PC-9 (cell line): ENCODE measurements at regions not wholly inside any gene's neighbourhood (a gene's known extent, or its start where the extent isn't known, plus 50 kb on each side); places are given as distances from the start of the nearest gene placed in this dataset.

ENCODE experiments used
- BruUV-seq: library from RNA; stranded (reverse); fragments of 400-500 nt; replicated peaks from 2 replicates; lab custom pipeline; 2021; lab: Mats Ljungman, UMichigan
- CTCF ChIA-PET: fragments of 300-600 bp; sonication (Branson Sonifier 250); formaldehyde crosslinking; loops from one replicate; lab custom pipeline; 2022; ENCODE audit warnings: antibody characterized with exemption; lab: Charles Lee
- POLR2A ChIA-PET: fragments of 300-600 bp; sonication (Branson Sonifier 250); formaldehyde crosslinking; loops from one replicate; lab custom pipeline; 2022; ENCODE audit warnings: antibody characterized with exemption; ENCODE audit not compliant: unreplicated experiment; lab: Charles Lee
- DNase-seq, 2 experiments: peaks; one replicate each; pipeline versions ENCODE4 v3.0.0 to v3.0.0-alpha.2; 2015 to 2022; ENCODE audit warnings: mixed read lengths in 1 of 2
- H2AFZ ChIP-seq: fragments of 200-600 bp; sonication (generic); 2 replicates; pipeline ENCODE4 v1.8.1; 2017; ENCODE audit warnings: antibody characterized with exemption
- H3F3A ChIP-seq: fragments of 200-600 bp; sonication (generic); 2 replicates; pipeline ENCODE4 v1.8.1; 2017; ENCODE audit warnings: antibody characterized with exemption, mild to moderate bottlenecking, low read depth; ENCODE audit not compliant: insufficient read depth
- H3K27ac ChIP-seq: fragments of 200-600 bp; sonication (generic); 2 replicates; pipeline ENCODE4 v1.6.1; 2016; ENCODE audit warnings: mixed run types
- H3K27me3 ChIP-seq: fragments of 200-600 bp; sonication (generic); 2 replicates; pipeline ENCODE4 v1.6.1; 2016; ENCODE audit warnings: low read depth, mixed run types; ENCODE audit not compliant: insufficient read depth
- H3K36me3 ChIP-seq: fragments of 200-600 bp; sonication (generic); 2 replicates; pipeline ENCODE4 v1.6.1; 2016; ENCODE audit warnings: low read depth, mixed run types
- H3K4me1 ChIP-seq: fragments of 200-600 bp; sonication (generic); replicated peaks from 2 replicates; pipeline ENCODE4 v1.6.1; 2016; ENCODE audit warnings: mixed run types; ENCODE audit not compliant: insufficient read depth
- H3K4me2 ChIP-seq: fragments of 200-600 bp; sonication (generic); 2 replicates; pipeline ENCODE4 v1.6.1; 2017; ENCODE audit warnings: mixed run types
- H3K4me3 ChIP-seq: fragments of 200-600 bp; sonication (generic); 2 replicates; pipeline ENCODE4 v1.6.1; 2016; ENCODE audit warnings: mixed run types
- H3K79me2 ChIP-seq: fragments of 200-600 bp; sonication (generic); 2 replicates; pipeline ENCODE4 v1.6.1; 2017; ENCODE audit warnings: low read depth, mixed run types
- H3K9me2 ChIP-seq: fragments of 200-600 bp; sonication (generic); 2 replicates; pipeline ENCODE4 v1.8.1; 2017; ENCODE audit warnings: mild to moderate bottlenecking; ENCODE audit not compliant: insufficient read depth
- H3K9me3 ChIP-seq: fragments of 200-600 bp; sonication (generic); 2 replicates; pipeline ENCODE4 v1.8.1; 2016; ENCODE audit warnings: low read depth; ENCODE audit not compliant: insufficient read depth
- H4K20me1 ChIP-seq: fragments of 200-600 bp; sonication (generic); 2 replicates; pipeline ENCODE4 v1.8.1; 2017; ENCODE audit not compliant: insufficient read depth
- CTCF ChIP-seq: fragments of 200-600 bp; sonication (generic); conservative IDR thresholded peaks from 2 replicates; pipeline ENCODE4 v1.6.1; 2017; ENCODE audit warnings: mixed run types, antibody characterized with exemption, mild to moderate bottlenecking, moderate library complexity
- EZH2 ChIP-seq: fragments of 200-600 bp; sonication (generic); IDR thresholded peaks from 2 replicates; pipeline ENCODE4 v1.8.0; 2017; ENCODE audit warnings: antibody characterized with exemption, low read depth
- intact Hi-C: fragments of 100-400 bp; cut with micrococcal nuclease; formaldehyde crosslinking; loops from one replicate; pipeline ENCODE4 v1.10.0; 2022; ENCODE audit not compliant: unreplicated experiment

DNA sequence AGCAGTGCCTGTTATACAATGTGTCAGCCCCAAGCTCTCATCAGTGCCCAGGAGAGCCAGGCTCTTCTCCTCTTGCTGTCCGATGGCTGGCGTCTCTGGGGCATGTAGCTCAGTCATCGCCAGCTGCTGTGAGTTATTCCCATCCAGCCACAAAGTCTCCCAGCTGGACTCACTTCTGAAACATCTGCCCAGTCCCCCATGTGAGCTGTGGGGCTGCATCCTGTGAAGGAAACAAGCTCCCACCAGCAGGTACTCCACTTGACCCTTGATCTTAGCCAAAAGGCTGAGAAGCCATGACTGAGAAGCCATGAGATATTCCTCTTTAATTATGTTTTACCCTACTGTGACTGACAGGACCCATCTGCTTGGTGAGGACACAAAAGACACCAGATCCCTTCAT lies 212.7 kb upstream of the IGFBP3 start:
- Histone ChIP-seq H4K20me1 (no peaks in the 10 kb centered on the region), H3F3A (peaks cover 6% of the 10 kb centered on the region; the same call in 1 of the 2 replicates), H3K79me2 (no peaks in the 10 kb centered on the region), H3K9me3 (no peaks in the 10 kb centered on the region), H3K27me3 (no peaks in the 10 kb centered on the region), H2AFZ (no peak overlapping the region), H3K4me2 (no peak overlapping the region), H3K27ac (no peak overlapping the region), H3K4me3 (no peak overlapping the region), H3K9me2 (no peaks in the 10 kb centered on the region), H3K4me1 (peaks cover 9% of the 10 kb centered on the region), H3K36me3 (no peaks in the 10 kb centered on the region)
- ChIA-PET POLR2A (no interaction called here), CTCF (no interaction called here)
- TF ChIP-seq CTCF (no peak), EZH2 (no peak)
- intact Hi-C loops: no loop called here
- no TSS peak for BruUV-seq
- no peak for DNase-seq

GRCh38 chr7:46133072-46133471 lies 212.0 kb upstream of the IGFBP3 start:
- H3K4me3 ChIP-seq: no peak overlapping the region
- POLR2A ChIA-PET: no interaction called here
- intact Hi-C loops: no loop called here

GRCh38 chr7:46131916-46132795 lies 211.1 kb upstream of the IGFBP3 start:
- CTCF ChIA-PET: no interaction called here
- TF ChIP-seq EZH2 (no peak), CTCF (peak; percentile 31; the same call in 1 of the 2 replicates)
- H3K27me3 ChIP-seq: no peaks in the 10 kb centered on the region
- H3F3A ChIP-seq: peaks cover 8% of the 10 kb centered on the region
- H3K27ac ChIP-seq: no peak overlapping the region
- H3K4me3 ChIP-seq: no peak overlapping the region
- BruUV-seq: no TSS peak
- no peak for DNase-seq
- no peaks in the 10 kb centered on the region for H3K36me3 ChIP-seq
- intact Hi-C loops: no loop called here
- H3K9me3 ChIP-seq: no peaks in the 10 kb centered on the region; the same call in 1 of the 2 replicates
- POLR2A ChIA-PET: no interaction called here
- H2AFZ ChIP-seq: no peak overlapping the region
- no peak overlapping the region for H3K4me2 ChIP-seq
- H3K9me2 ChIP-seq: no peaks in the 10 kb centered on the region
- peaks cover 14% of the 10 kb centered on the region for H3K4me1 ChIP-seq
- H4K20me1 ChIP-seq: no peaks in the 10 kb centered on the region
- H3K79me2 ChIP-seq: no peaks in the 10 kb centered on the region

More at GRCh38 chr7:46133072-46133471, 212.0 kb upstream of the IGFBP3 start:
- H3K9me3 ChIP-seq: no peaks in the 10 kb centered on the region; the same call in 1 of the 2 replicates
- H3K27ac ChIP-seq: no peak overlapping the region
- H3K9me2 ChIP-seq: no peaks in the 10 kb centered on the region
- H3K27me3 ChIP-seq: no peaks in the 10 kb centered on the region
- CTCF ChIA-PET: no interaction called here
- peaks cover 7% of the 10 kb centered on the region for H3K4me1 ChIP-seq
- no peaks in the 10 kb centered on the region for H3K79me2 ChIP-seq
- H4K20me1 ChIP-seq: no peaks in the 10 kb centered on the region
- H3K4me2 ChIP-seq: no peak overlapping the region
- BruUV-seq: no TSS peak
- TF ChIP-seq EZH2 (no peak), CTCF (no peak)
- no peaks in the 10 kb centered on the region for H3K36me3 ChIP-seq
- H3F3A ChIP-seq: no peaks in the 10 kb centered on the region
- H2AFZ ChIP-seq: no peak overlapping the region
- DNase-seq: no peak
